SK-N-SH treated with all-trans-retinoic acid at 6 μM for 48 hours (cell line): ENCODE measurements at regions not wholly inside any gene's neighbourhood (a gene's known extent, or its start where the extent isn't known, plus 50 kb on each side); places are given as distances from the start of the nearest gene placed in this dataset.

Experiments used
- ARNTL ChIP-seq: fragments of 450-650 bp; formaldehyde crosslinking; IDR thresholded peaks from 2 replicates; pipeline ENCODE4 v1.5.0; 2020; ENCODE audit warnings: low read depth, mild to moderate bottlenecking, moderate library complexity, borderline replicate concordance
- CREB5 ChIP-seq: fragments of 250-450 bp; sonication (Bioruptor Pico); IDR thresholded peaks from 2 replicates; pipeline ENCODE4 v1.5.1; 2020; ENCODE audit warnings: low read depth, mild to moderate bottlenecking, moderate library complexity
- OSR1 ChIP-seq: fragments of 250-450 bp; sonication (Bioruptor Pico); IDR thresholded peaks from 2 replicates; pipeline ENCODE4 v1.8.0; 2022; ENCODE audit warnings: moderate library complexity, mild to moderate bottlenecking, inconsistent platforms
- PPARA ChIP-seq: fragments of 250-450 bp; sonication (Bioruptor Pico); IDR thresholded peaks from 2 replicates; pipeline ENCODE4 v1.5.0; 2020; ENCODE audit warnings: mild to moderate bottlenecking, borderline replicate concordance
- RARB ChIP-seq: fragments of 250-450 bp; sonication (Bioruptor Pico); IDR thresholded peaks from 2 replicates; pipeline ENCODE4 v1.8.0; 2021; ENCODE audit warnings: mild to moderate bottlenecking, moderate library complexity
- ZC3H10 ChIP-seq: fragments of 250-450 bp; sonication (Bioruptor Pico); IDR thresholded peaks from 2 replicates; pipeline ENCODE4 v1.5.1; 2021; ENCODE audit warnings: mild to moderate bottlenecking, moderate library complexity
- ZFP3 ChIP-seq: fragments of 250-450 bp; sonication (Bioruptor Pico); IDR thresholded peaks from 2 replicates; pipeline ENCODE4 v1.5.0; 2020; ENCODE audit warnings: mild to moderate bottlenecking, moderate library complexity
- ZFP30 ChIP-seq: fragments of 450-650 bp; formaldehyde crosslinking; IDR thresholded peaks from 2 replicates; pipeline ENCODE4 v1.5.0; 2022; ENCODE audit warnings: mild to moderate bottlenecking, moderate library complexity
- ZNF565 ChIP-seq: fragments of 450-650 bp; formaldehyde crosslinking; conservative IDR thresholded peaks from 2 replicates; pipeline ENCODE4 v1.5.0; 2020; ENCODE audit warnings: low read depth, mild to moderate bottlenecking, moderate library complexity
- ZNF8 ChIP-seq: fragments of 450-650 bp; formaldehyde crosslinking; IDR thresholded peaks from 2 replicates; pipeline ENCODE4 v1.5.0; 2020; ENCODE audit warnings: mild to moderate bottlenecking, moderate library complexity
- TF ChIP-seq, protein P1 (sequence below): fragments of 250-450 bp; sonication (Bioruptor Pico); IDR thresholded peaks from 2 replicates; pipeline ENCODE4 v1.5.1; 2021; ENCODE audit warnings: mild to moderate bottlenecking, moderate library complexity

- TF ChIP-seq ZNF8 (CRISPR knock-in tag) (no peak), PPARA (CRISPR knock-in tag) (no peak), ZFP30 (CRISPR knock-in tag) (no peak), ARNTL (CRISPR knock-in tag) (no peak), CREB5 (no peak), ZC3H10 (no peak), RARB (CRISPR knock-in tag) (no peak), OSR1 (CRISPR knock-in tag) (no peak), ZNF565 (no peak), ZFP3 (CRISPR knock-in tag) (no peak)
- TF ChIP-seq, protein P1, sequence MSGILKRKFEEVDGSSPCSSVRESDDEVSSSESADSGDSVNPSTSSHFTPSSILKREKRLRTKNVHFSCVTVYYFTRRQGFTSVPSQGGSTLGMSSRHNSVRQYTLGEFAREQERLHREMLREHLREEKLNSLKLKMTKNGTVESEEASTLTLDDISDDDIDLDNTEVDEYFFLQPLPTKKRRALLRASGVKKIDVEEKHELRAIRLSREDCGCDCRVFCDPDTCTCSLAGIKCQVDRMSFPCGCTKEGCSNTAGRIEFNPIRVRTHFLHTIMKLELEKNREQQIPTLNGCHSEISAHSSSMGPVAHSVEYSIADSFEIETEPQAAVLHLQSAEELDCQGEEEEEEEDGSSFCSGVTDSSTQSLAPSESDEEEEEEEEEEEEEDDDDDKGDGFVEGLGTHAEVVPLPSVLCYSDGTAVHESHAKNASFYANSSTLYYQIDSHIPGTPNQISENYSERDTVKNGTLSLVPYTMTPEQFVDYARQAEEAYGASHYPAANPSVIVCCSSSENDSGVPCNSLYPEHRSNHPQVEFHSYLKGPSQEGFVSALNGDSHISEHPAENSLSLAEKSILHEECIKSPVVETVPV (CRISPR knock-in tag), result no peak
These were observed 236.0 kb downstream of the WDR11 start for GRCh38 chr10:121087129-121087528.
